B cell (primary cell): ENCODE measurements at regions not wholly inside any gene's neighbourhood (a gene's known extent, or its start where the extent isn't known, plus 50 kb on each side); places are given as distances from the start of the nearest gene placed in this dataset.

Experiments used
- ATAC-seq: fragments of 200-7000 bp; cut with Tn5 transposase; one replicate; pipeline ENCODE4 v1.10.0; 2021; ENCODE audit warnings: low read depth, mild to moderate bottlenecking, moderate number of reproducible peaks, moderate library complexity
- CTCF ChIA-PET: fragments of 350-600 bp; sonication (Branson Sonifier 250); formaldehyde crosslinking; loops from one replicate; lab custom pipeline; 2021; ENCODE audit warnings: antibody characterized with exemption, inconsistent platforms; lab: Charles Lee
- POLR2A ChIA-PET: fragments of 350-600 bp; sonication (Branson Sonifier 250); formaldehyde crosslinking; loops from one replicate; lab custom pipeline; 2021; ENCODE audit warnings: antibody characterized with exemption; lab: Charles Lee
- DNase-seq: peaks from one replicate; pipeline ENCODE4 v3.0.0; 2013
- H2AFZ ChIP-seq: 2 replicates; pipeline ENCODE4 v1.6.1; 2012; ENCODE audit warnings: mild to moderate bottlenecking, low read depth, low read length; ENCODE audit not compliant: insufficient read depth, poor library complexity, severe bottlenecking
- H3K27ac ChIP-seq, 2 donors: 1 replicate in 1 of 2; 2 replicates in 1 of 2; pipeline ENCODE4 v1.5.1; 2012 to 2013; ENCODE audit warnings: low read length in 2 of 2, mild to moderate bottlenecking in 2 of 2, moderate library complexity in 1 of 2
- H3K27me3 ChIP-seq, 4 experiments: fragments of 200-600 bp in 1 of 4; sonication (generic) in 1 of 4; replicated peaks in 1 of 4; 1 replicate in 2 of 4; 2 replicates in 2 of 4; pipeline versions ENCODE4 v1.6.1 to v1.7.0; 2013 to 2016; ENCODE audit warnings: low read length in 3 of 4, mild to moderate bottlenecking in 2 of 4, mixed read lengths in 1 of 4, moderate library complexity in 1 of 4; ENCODE audit not compliant: insufficient read depth in 4 of 4, control insufficient read depth in 3 of 4; ENCODE audit errors: control extremely low read depth in 1 of 4
- H3K36me3 ChIP-seq, 2 experiments: replicated peaks in 1 of 2; 1 replicate in 1 of 2; 2 replicates in 1 of 2; pipeline versions ENCODE4 v1.6.1 to v1.7.1; 2013; ENCODE audit warnings: low read length in 1 of 2; ENCODE audit not compliant: insufficient read depth in 2 of 2, control insufficient read depth in 1 of 2; ENCODE audit errors: control extremely low read depth in 1 of 2, extremely low read depth in 1 of 2
- H3K4me1 ChIP-seq, 2 donors: fragments of 200-600 bp in 1 of 2; sonication (generic) in 1 of 2; 1 replicate in 1 of 2; 2 replicates in 1 of 2; pipeline versions ENCODE4 v1.5.1 to v1.6.1; 2013 to 2017; ENCODE audit warnings: low read length in 2 of 2; ENCODE audit not compliant: control insufficient read depth in 2 of 2, insufficient read depth in 2 of 2
- H3K4me2 ChIP-seq: replicated peaks from 2 replicates; pipeline ENCODE3; 2012; ENCODE audit warnings: mild to moderate bottlenecking, low read depth, low read length; ENCODE audit not compliant: poor library complexity, severe bottlenecking
- H3K4me3 ChIP-seq, 5 experiments: fragments of 200-600 bp in 1 of 5; sonication (generic) in 1 of 5; 1 replicate in 3 of 5; 2 replicates in 2 of 5; pipeline versions ENCODE4 v1.5.1 to v1.7.0; 2011 to 2016; ENCODE audit warnings: low read length in 4 of 5, mild to moderate bottlenecking in 4 of 5, low read depth in 2 of 5, control low read depth in 1 of 5, moderate library complexity in 1 of 5; ENCODE audit not compliant: insufficient read depth in 1 of 5; ENCODE audit errors: control extremely low read depth in 1 of 5, extremely low read depth in 1 of 5
- H3K79me2 ChIP-seq: fragments of 200-600 bp; sonication (generic); one replicate; pipeline ENCODE4 v1.6.0; 2016; ENCODE audit warnings: low read length; ENCODE audit not compliant: control insufficient read depth, insufficient read depth
- H3K9ac ChIP-seq: fragments of 200-600 bp; sonication (generic); 2 replicates; pipeline ENCODE4 v1.6.1; 2017; ENCODE audit warnings: mild to moderate bottlenecking, low read length, moderate library complexity
- H3K9me3 ChIP-seq, 3 donors: one replicate each; pipeline versions ENCODE4 v1.6.1 to v1.7.1; 2013; ENCODE audit warnings: low read length in 2 of 3; ENCODE audit not compliant: control insufficient read depth in 2 of 3, insufficient read depth in 1 of 3; ENCODE audit errors: control extremely low read depth in 1 of 3
- H4K20me1 ChIP-seq: 2 replicates; pipeline ENCODE4 v1.6.0; 2012; ENCODE audit warnings: mild to moderate bottlenecking, low read length; ENCODE audit not compliant: insufficient read depth, control insufficient read depth, poor library complexity, severe bottlenecking
- H3K27ac Mint-ChIP-seq: one replicate; pipeline ENCODE4 v1.8.0; 2021; ENCODE audit warnings: mixed read lengths
- H3K27me3 Mint-ChIP-seq: one replicate; pipeline ENCODE4 v1.8.0; 2021; ENCODE audit warnings: mixed read lengths
- H3K4me1 Mint-ChIP-seq: one replicate; pipeline ENCODE4 v1.8.0; 2021; ENCODE audit warnings: mixed read lengths
- H3K4me3 Mint-ChIP-seq: one replicate; pipeline ENCODE4 v1.8.0; 2021; ENCODE audit warnings: mixed read lengths
- H3K9me3 Mint-ChIP-seq: one replicate; pipeline ENCODE4 v1.8.0; 2022; ENCODE audit warnings: mixed read lengths; ENCODE audit not compliant: insufficient read depth
- CTCF ChIP-seq: fragments of 200-600 bp; IDR thresholded peaks from one replicate; pipeline ENCODE4 v1.8.0; 2022; ENCODE audit warnings: antibody characterized with exemption, mild to moderate bottlenecking
- EZH2 ChIP-seq: IDR thresholded peaks from 2 replicates; pipeline ENCODE4 v1.6.1; 2012; ENCODE audit warnings: borderline replicate concordance, low read depth, mild to moderate bottlenecking, moderate library complexity, low read length; ENCODE audit not compliant: insufficient read depth, poor library complexity, severe bottlenecking
- WGBS: methylation state at CpG from one replicate; pipeline ENCODE4 v1.1.5; 2013; ENCODE audit warnings: missing lambda C conversion rate; ENCODE audit not compliant: insufficient coverage; 5-methylcytosine and 5-hydroxymethylcytosine counted together
- intact Hi-C: fragments of 100-400 bp; cut with micrococcal nuclease; formaldehyde crosslinking; loops from one replicate; pipeline ENCODE4 v1.10.0; 2022

- peaks cover 10% of the 10 kb centered on the region for H3K27me3 Mint-ChIP-seq
- H3K4me1 Mint-ChIP-seq = peaks cover 15% of the 10 kb centered on the region
- no peaks in the 10 kb centered on the region for H4K20me1 ChIP-seq
- H3K4me3 Mint-ChIP-seq = no peak overlapping the region
- H3K9me3 Mint-ChIP-seq = no peaks in the 10 kb centered on the region
- H3K27me3 ChIP-seq = peaks cover 0 to 8% (median 4%) of the 10 kb centered on the region in 4 experiments
- WGBS = 94% methylated on average over 1 of the region's 3 CpGs
- intact Hi-C loops = no loop called here
- H3K4me1 ChIP-seq = peaks cover 11 to 12% of the 10 kb centered on the region in 2 donors
- CTCF ChIA-PET = interaction anchor here (1.2 kb wide), 1 partner anchor 508 kb away, joined by 8 read pairs; no protein-coding TSS in a partner anchor
- POLR2A ChIA-PET = no interaction called here
- no peak overlapping the region for H3K27ac ChIP-seq
- H3K4me2 ChIP-seq = no peak overlapping the region
- TF ChIP-seq EZH2 = no peak
- no peak for TF ChIP-seq CTCF
- H3K9ac ChIP-seq = no peak overlapping the region
- ATAC-seq (no peak), DNase-seq (no peak)
- H2AFZ ChIP-seq = no peak overlapping the region
- H3K79me2 ChIP-seq = no peaks in the 10 kb centered on the region
- H3K9me3 ChIP-seq = no peaks in the 10 kb centered on the region
- no peak overlapping the region for H3K4me3 ChIP-seq
- no peaks in the 10 kb centered on the region for H3K36me3 ChIP-seq
- no peak overlapping the region for H3K27ac Mint-ChIP-seq
These were observed 133.3 kb downstream of the RPLP1 start for GRCh38 chr15:69585937-69586336.

GRCh38 chr15:69586721-69587120 is 134.1 kb downstream of the RPLP1 start:
- H3K27ac ChIP-seq = no peak overlapping the region
- H3K4me3 Mint-ChIP-seq = no peak overlapping the region
- peaks cover 15% of the 10 kb centered on the region for H3K4me1 Mint-ChIP-seq
- ATAC-seq = no peak
- H3K36me3 ChIP-seq = no peaks in the 10 kb centered on the region
- H3K9me3 ChIP-seq = no peaks in the 10 kb centered on the region
- ChIA-PET POLR2A (no interaction called here), CTCF (interaction anchor here (0.8 to 1.2 kb wide), 2 partner anchors 10 to 507 kb away, joined by 3 to 8 read pairs; no protein-coding TSS in a partner anchor)
- no peaks in the 10 kb centered on the region for H4K20me1 ChIP-seq
- no peak for DNase-seq
- WGBS = 88% methylated on average over 9 of the region's 9 CpGs
- no peaks in the 10 kb centered on the region for H3K9me3 Mint-ChIP-seq
- no peaks in the 10 kb centered on the region for H3K79me2 ChIP-seq
- H3K27me3 Mint-ChIP-seq = peaks cover 10% of the 10 kb centered on the region
- H3K27me3 ChIP-seq = peaks cover 0 to 5% (median 2%) of the 10 kb centered on the region in 4 experiments
- TF ChIP-seq CTCF (no peak), EZH2 (no peak)
- H3K4me2 ChIP-seq = no peak overlapping the region
- H3K4me1 ChIP-seq = peaks cover 11 to 12% of the 10 kb centered on the region in 2 donors
- H3K9ac ChIP-seq = no peak overlapping the region
- intact Hi-C loops = no loop called here
- H2AFZ ChIP-seq = no peak overlapping the region
- H3K4me3 ChIP-seq = no peak overlapping the region
- H3K27ac Mint-ChIP-seq = no peak overlapping the region
